Cardiac muscle cell (in vitro differentiated cells and primary cell): ENCODE measurements at regions not wholly inside any gene's neighbourhood (a gene's known extent, or its start where the extent isn't known, plus 50 kb on each side); places are given as distances from the start of the nearest gene placed in this dataset.

Experiments used
- DNase-seq, 2 donors: peaks; one replicate each; pipeline versions ENCODE4 v3.0.0 to v3.0.0-alpha.2; 2010 to 2017; ENCODE audit warnings: low read depth in 1 of 2, low spot score in 1 of 2
- H3K27ac ChIP-seq: fragments of 200-600 bp; sonication (generic); 2 replicates; pipeline ENCODE4 v1.5.1; 2016
- H3K27me3 ChIP-seq: fragments of 200-600 bp; sonication (generic); 2 replicates; pipeline ENCODE4 v1.6.0; 2016; ENCODE audit warnings: control low read depth
- H3K36me3 ChIP-seq: fragments of 200-600 bp; sonication (generic); 2 replicates; pipeline ENCODE4 v1.5.1; 2016; ENCODE audit warnings: control low read depth
- H3K4me1 ChIP-seq: fragments of 200-600 bp; sonication (generic); 2 replicates; pipeline ENCODE4 v1.8.1; 2017; ENCODE audit warnings: low read depth, mild to moderate bottlenecking, mixed run types
- H3K4me3 ChIP-seq: fragments of 200-600 bp; sonication (generic); 2 replicates; pipeline ENCODE4 v1.5.1; 2016; ENCODE audit warnings: mild to moderate bottlenecking
- H3K9me3 ChIP-seq: fragments of 200-600 bp; sonication (generic); 2 replicates; pipeline ENCODE4 v1.5.1; 2017; ENCODE audit warnings: low read depth, mild to moderate bottlenecking, control low read depth
- CTCF ChIP-seq: IDR thresholded peaks from 2 replicates; pipeline ENCODE4 v1.5.1; 2012; ENCODE audit warnings: low read depth, mild to moderate bottlenecking, low read length

- H3K27me3 ChIP-seq: no peaks in the 10 kb centered on the region
- no peaks in the 10 kb centered on the region for H3K4me1 ChIP-seq
- DNase-seq: no peak
- H3K9me3 ChIP-seq: no peaks in the 10 kb centered on the region
- H3K27ac ChIP-seq: no peak overlapping the region
- TF ChIP-seq CTCF: no peak
- no peak overlapping the region for H3K4me3 ChIP-seq
- H3K36me3 ChIP-seq: no peaks in the 10 kb centered on the region
These were observed 942.9 kb upstream of the KLHL29 start for GRCh38 chr2:22442051-22442450.

GRCh38 chr2:22444281-22444680 is 940.7 kb upstream of the KLHL29 start:
- no peak for DNase-seq
- Histone ChIP-seq H3K9me3 (no peaks in the 10 kb centered on the region), H3K36me3 (no peaks in the 10 kb centered on the region), H3K4me1 (no peaks in the 10 kb centered on the region), H3K27ac (no peak overlapping the region), H3K27me3 (no peaks in the 10 kb centered on the region), H3K4me3 (no peak overlapping the region)
- TF ChIP-seq CTCF: no peak

GRCh38 chr2:22449696-22450095 is 935.3 kb upstream of the KLHL29 start:
- no peaks in the 10 kb centered on the region for H3K9me3 ChIP-seq
- DNase-seq: no peak
- H3K27ac ChIP-seq: no peak overlapping the region
- H3K36me3 ChIP-seq: no peaks in the 10 kb centered on the region
- no peaks in the 10 kb centered on the region for H3K4me1 ChIP-seq
- no peak overlapping the region for H3K4me3 ChIP-seq
- no peaks in the 10 kb centered on the region for H3K27me3 ChIP-seq
- TF ChIP-seq CTCF: no peak

GRCh38 chr2:22450831-22451230 is 934.1 kb upstream of the KLHL29 start:
- no peaks in the 10 kb centered on the region for H3K4me1 ChIP-seq
- H3K4me3 ChIP-seq: no peak overlapping the region
- no peak overlapping the region for H3K27ac ChIP-seq
- no peak for TF ChIP-seq CTCF
- DNase-seq: no peak
- no peaks in the 10 kb centered on the region for H3K36me3 ChIP-seq
- H3K27me3 ChIP-seq: no peaks in the 10 kb centered on the region
- H3K9me3 ChIP-seq: no peaks in the 10 kb centered on the region

GRCh38 chr2:22454826-22455485 is 930.0 kb upstream of the KLHL29 start:
- Histone ChIP-seq H3K9me3 (no peaks in the 10 kb centered on the region), H3K4me3 (no peak overlapping the region), H3K27ac (no peak overlapping the region), H3K4me1 (no peaks in the 10 kb centered on the region), H3K36me3 (no peaks in the 10 kb centered on the region), H3K27me3 (no peaks in the 10 kb centered on the region)
- no peak for TF ChIP-seq CTCF
- no peak for DNase-seq
